Panc1 (cell line): ENCODE measurements at regions not wholly inside any gene's neighbourhood (a gene's known extent, or its start where the extent isn't known, plus 50 kb on each side); places are given as distances from the start of the nearest gene placed in this dataset.

ENCODE experiments used
- ATAC-seq: fragments of 200-7000 bp; cut with Tn5 transposase; 2 replicates; pipeline ENCODE4 v1.9.1; 2020; ENCODE audit warnings: mild to moderate bottlenecking, moderate library complexity
- BruUV-seq: library from RNA; stranded (reverse); fragments of 400-500 nt; replicated peaks from 2 replicates; lab custom pipeline; 2021; lab: Mats Ljungman, UMichigan
- CTCF ChIA-PET: fragments of 300-600 bp; sonication (Branson Sonifier 250); formaldehyde crosslinking; loops from one replicate; lab custom pipeline; 2022; ENCODE audit warnings: antibody characterized with exemption; lab: Charles Lee
- POLR2A ChIA-PET: fragments of 300-600 bp; sonication (Branson Sonifier 250); formaldehyde crosslinking; loops from one replicate; lab custom pipeline; 2022; ENCODE audit warnings: antibody characterized with exemption; lab: Charles Lee
- DNase-seq: peaks from one replicate; pipeline ENCODE4 v3.0.0-alpha.2; 2010; ENCODE audit warnings: low read depth, low spot score
- H3K27ac ChIP-seq: 2 replicates; pipeline ENCODE4 v1.5.1; 2011; ENCODE audit warnings: mild to moderate bottlenecking, low read length, inconsistent platforms
- H3K27me3 ChIP-seq: fragments of 200-500 bp; sonication (Bioruptor generic); 2 replicates; pipeline ENCODE4 v1.6.0; 2014; ENCODE audit warnings: low read length, inconsistent platforms; ENCODE audit not compliant: control insufficient read depth, insufficient read depth
- H3K36me3 ChIP-seq: fragments of 200-500 bp; sonication (Bioruptor generic); 2 replicates; pipeline ENCODE4 v1.5.1; 2014; ENCODE audit warnings: inconsistent platforms, mild to moderate bottlenecking, low read length, moderate library complexity; ENCODE audit not compliant: control insufficient read depth, insufficient read depth
- H3K4me1 ChIP-seq: 2 replicates; pipeline ENCODE4 v1.5.1; 2011; ENCODE audit warnings: inconsistent platforms, mild to moderate bottlenecking, low read length, moderate library complexity; ENCODE audit not compliant: control insufficient read depth, insufficient read depth
- H3K4me3 ChIP-seq, 2 experiments: 2 replicates each; pipeline ENCODE4 v1.5.1; 2011 to 2012; ENCODE audit warnings: low read depth in 2 of 2, low read length in 2 of 2, mild to moderate bottlenecking in 2 of 2, inconsistent platforms in 1 of 2, moderate library complexity in 1 of 2
- H3K9me3 ChIP-seq: fragments of 200-500 bp; sonication (Bioruptor generic); 2 replicates; pipeline ENCODE4 v1.5.1; 2014; ENCODE audit warnings: low read depth, mild to moderate bottlenecking, inconsistent platforms, low read length, moderate library complexity; ENCODE audit not compliant: control insufficient read depth, insufficient read depth
- POLR2AphosphoS5 ChIP-seq: IDR thresholded peaks from 2 replicates; pipeline ENCODE4 v1.6.1; 2012; ENCODE audit warnings: mild to moderate bottlenecking, low read depth, low read length, moderate library complexity
- SIN3A ChIP-seq: IDR thresholded peaks from 2 replicates; pipeline ENCODE4 v1.6.1; 2012; ENCODE audit warnings: low read depth, mild to moderate bottlenecking, low read length, moderate library complexity, borderline replicate concordance; ENCODE audit not compliant: insufficient read depth
- TCF7L2 ChIP-seq: IDR thresholded peaks from 2 replicates; pipeline ENCODE4 v1.6.1; 2011; ENCODE audit warnings: mild to moderate bottlenecking, low read depth, low read length, inconsistent platforms
- in situ Hi-C: cut with HindIII; loops from 2 replicates; pipeline ENCODE4 v1.10.0; 2016; ENCODE audit warnings: low sequenced_read_pairs, low pct_unique_long_range_greater_than_20kb
- intact Hi-C: fragments of 100-400 bp; cut with micrococcal nuclease; formaldehyde crosslinking; loops from one replicate; pipeline ENCODE4 v1.10.0; 2022; ENCODE audit not compliant: unreplicated experiment
- TF ChIP-seq, protein P1 (sequence below), 2 experiments: IDR thresholded peaks; 2 replicates each; pipeline ENCODE4 v1.6.1; 2011 to 2012; ENCODE audit warnings: low read depth in 2 of 2, control low read depth in 1 of 2, low read length in 1 of 2, mild to moderate bottlenecking in 1 of 2, moderate library complexity in 1 of 2; ENCODE audit not compliant: insufficient read depth in 1 of 2
- TF ChIP-seq, protein P2 (sequence below): fragments of 450-650 bp; IDR thresholded peaks from 2 replicates; pipeline ENCODE4 v1.5.1; 2017; ENCODE audit warnings: mild to moderate bottlenecking

DNA sequence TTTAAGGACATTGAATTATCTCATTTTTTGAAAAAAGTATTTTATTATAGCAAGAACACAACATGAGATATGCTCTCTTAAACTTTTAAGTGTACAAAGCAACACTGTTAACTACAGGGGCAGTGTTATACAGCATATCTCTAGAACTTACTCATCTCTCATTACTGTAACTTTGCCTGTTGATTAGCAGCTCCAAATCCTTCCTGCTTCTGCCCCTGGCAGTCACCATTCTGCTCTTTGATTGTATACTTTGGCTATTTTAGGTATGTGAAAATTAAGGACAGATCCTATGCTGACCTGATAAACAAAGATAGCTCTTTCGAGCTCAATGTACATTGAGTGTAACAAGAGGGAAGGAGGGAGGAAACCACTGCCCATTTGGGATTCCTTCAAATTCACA is 1349.8 kb upstream of the GJE1 start:
- H3K9me3 ChIP-seq: no peaks in the 10 kb centered on the region
- H3K27ac ChIP-seq: no peak overlapping the region
- intact Hi-C loops: no loop called here
- no peaks in the 10 kb centered on the region for H3K36me3 ChIP-seq
- in situ Hi-C loops: no loop called here
- no peaks in the 10 kb centered on the region for H3K27me3 ChIP-seq
- DNase-seq (no peak), ATAC-seq (no peak)
- no peaks in the 10 kb centered on the region for H3K4me1 ChIP-seq
- CTCF ChIA-PET: no interaction called here
- BruUV-seq: no TSS peak
- POLR2A ChIA-PET: no interaction called here
- TF ChIP-seq, protein P1, sequence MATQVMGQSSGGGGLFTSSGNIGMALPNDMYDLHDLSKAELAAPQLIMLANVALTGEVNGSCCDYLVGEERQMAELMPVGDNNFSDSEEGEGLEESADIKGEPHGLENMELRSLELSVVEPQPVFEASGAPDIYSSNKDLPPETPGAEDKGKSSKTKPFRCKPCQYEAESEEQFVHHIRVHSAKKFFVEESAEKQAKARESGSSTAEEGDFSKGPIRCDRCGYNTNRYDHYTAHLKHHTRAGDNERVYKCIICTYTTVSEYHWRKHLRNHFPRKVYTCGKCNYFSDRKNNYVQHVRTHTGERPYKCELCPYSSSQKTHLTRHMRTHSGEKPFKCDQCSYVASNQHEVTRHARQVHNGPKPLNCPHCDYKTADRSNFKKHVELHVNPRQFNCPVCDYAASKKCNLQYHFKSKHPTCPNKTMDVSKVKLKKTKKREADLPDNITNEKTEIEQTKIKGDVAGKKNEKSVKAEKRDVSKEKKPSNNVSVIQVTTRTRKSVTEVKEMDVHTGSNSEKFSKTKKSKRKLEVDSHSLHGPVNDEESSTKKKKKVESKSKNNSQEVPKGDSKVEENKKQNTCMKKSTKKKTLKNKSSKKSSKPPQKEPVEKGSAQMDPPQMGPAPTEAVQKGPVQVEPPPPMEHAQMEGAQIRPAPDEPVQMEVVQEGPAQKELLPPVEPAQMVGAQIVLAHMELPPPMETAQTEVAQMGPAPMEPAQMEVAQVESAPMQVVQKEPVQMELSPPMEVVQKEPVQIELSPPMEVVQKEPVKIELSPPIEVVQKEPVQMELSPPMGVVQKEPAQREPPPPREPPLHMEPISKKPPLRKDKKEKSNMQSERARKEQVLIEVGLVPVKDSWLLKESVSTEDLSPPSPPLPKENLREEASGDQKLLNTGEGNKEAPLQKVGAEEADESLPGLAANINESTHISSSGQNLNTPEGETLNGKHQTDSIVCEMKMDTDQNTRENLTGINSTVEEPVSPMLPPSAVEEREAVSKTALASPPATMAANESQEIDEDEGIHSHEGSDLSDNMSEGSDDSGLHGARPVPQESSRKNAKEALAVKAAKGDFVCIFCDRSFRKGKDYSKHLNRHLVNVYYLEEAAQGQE (IDR thresholded peaks at IDR 0.05; ENCODE audit: insufficient read depth in 1 of 2, low read depth in 2 of 2, low read length in 1 of 2): no peak
- TF ChIP-seq POLR2AphosphoS5 (no peak), TCF7L2 (no peak)
- H3K4me3 ChIP-seq: no peak overlapping the region

DNA sequence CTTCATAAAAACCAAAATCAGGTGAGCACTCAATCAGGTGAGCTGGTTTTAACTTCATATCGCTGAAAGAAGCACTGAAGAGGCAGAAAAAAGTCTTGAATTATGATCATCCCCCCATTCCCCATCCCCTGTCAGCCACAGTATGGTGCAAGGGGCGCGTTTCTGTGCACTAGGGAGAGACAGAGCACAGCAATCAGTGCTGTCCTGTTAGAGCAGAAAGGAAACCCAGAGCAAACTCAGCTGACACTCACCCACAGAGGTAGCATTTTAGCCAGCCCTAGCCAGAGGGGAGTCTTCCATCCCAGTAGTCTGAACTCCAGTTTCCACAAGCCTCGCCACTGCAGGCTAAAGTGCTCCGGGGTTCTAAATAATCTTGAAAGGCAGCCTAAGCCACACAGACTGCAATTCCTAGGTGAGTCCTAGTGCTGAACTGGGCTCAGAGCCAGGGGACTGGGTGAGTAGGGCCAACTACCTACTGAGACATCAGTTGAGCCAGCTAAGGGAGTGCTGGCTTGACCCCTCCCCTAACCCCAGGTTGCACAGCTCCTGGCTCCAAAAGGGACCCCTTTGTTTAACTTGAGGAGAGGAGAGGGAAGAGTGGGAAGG is 1352.6 kb upstream of the GJE1 start:
- no peak for DNase-seq
- ATAC-seq: no peak
- Histone ChIP-seq H3K27me3 (no peaks in the 10 kb centered on the region), H3K36me3 (no peaks in the 10 kb centered on the region), H3K27ac (no peak overlapping the region), H3K4me1 (no peaks in the 10 kb centered on the region), H3K4me3 (no peak overlapping the region), H3K9me3 (no peaks in the 10 kb centered on the region)
- CTCF ChIA-PET: no interaction called here
- in situ Hi-C loops (no loop called here), intact Hi-C loops (no loop called here)
- TF ChIP-seq, protein P1 (IDR thresholded peaks at IDR 0.05; ENCODE audit: insufficient read depth in 1 of 2, low read depth in 2 of 2, low read length in 1 of 2): no peak
- TF ChIP-seq POLR2AphosphoS5: no peak
- TF ChIP-seq TCF7L2: no peak
- no peak for TF ChIP-seq SIN3A
- TF ChIP-seq, protein P2, sequence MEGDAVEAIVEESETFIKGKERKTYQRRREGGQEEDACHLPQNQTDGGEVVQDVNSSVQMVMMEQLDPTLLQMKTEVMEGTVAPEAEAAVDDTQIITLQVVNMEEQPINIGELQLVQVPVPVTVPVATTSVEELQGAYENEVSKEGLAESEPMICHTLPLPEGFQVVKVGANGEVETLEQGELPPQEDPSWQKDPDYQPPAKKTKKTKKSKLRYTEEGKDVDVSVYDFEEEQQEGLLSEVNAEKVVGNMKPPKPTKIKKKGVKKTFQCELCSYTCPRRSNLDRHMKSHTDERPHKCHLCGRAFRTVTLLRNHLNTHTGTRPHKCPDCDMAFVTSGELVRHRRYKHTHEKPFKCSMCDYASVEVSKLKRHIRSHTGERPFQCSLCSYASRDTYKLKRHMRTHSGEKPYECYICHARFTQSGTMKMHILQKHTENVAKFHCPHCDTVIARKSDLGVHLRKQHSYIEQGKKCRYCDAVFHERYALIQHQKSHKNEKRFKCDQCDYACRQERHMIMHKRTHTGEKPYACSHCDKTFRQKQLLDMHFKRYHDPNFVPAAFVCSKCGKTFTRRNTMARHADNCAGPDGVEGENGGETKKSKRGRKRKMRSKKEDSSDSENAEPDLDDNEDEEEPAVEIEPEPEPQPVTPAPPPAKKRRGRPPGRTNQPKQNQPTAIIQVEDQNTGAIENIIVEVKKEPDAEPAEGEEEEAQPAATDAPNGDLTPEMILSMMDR: no peak
- POLR2A ChIA-PET: no interaction called here
- no TSS peak for BruUV-seq
